LoVo (cell line): ENCODE measurements at regions not wholly inside any gene's neighbourhood (a gene's known extent, or its start where the extent isn't known, plus 50 kb on each side); places are given as distances from the start of the nearest gene placed in this dataset.
"Not testable (repeated sequence)": the region's sequence is repeated elsewhere in the genome, so short reads cannot be mapped to it uniquely, and the experiment has no call there.

Experiments used
- DNase-seq: peaks from one replicate; pipeline ENCODE4 v3.0.0-alpha.2; 2016; ENCODE audit warnings: low spot score

- no peak for DNase-seq
These were observed 154.5 kb downstream of the MSN start for GRCh38 chrX:65821721-65822496.

- not testable (repeated sequence) for DNase-seq
These were observed 152.5 kb downstream of the MSN start for GRCh38 chrX:65819983-65820382.

- no peak for DNase-seq
These were observed 145.8 kb downstream of the MSN start for GRCh38 chrX:65813245-65813644.

GRCh38 chrX:65811558-65812228 lies 144.2 kb downstream of the MSN start:
- DNase-seq, result no peak
